OCI-LY3 (cell line): ENCODE measurements at regions not wholly inside any gene's neighbourhood (a gene's known extent, or its start where the extent isn't known, plus 50 kb on each side); places are given as distances from the start of the nearest gene placed in this dataset.
"Not testable (repeated sequence)": the region's sequence is repeated elsewhere in the genome, so short reads cannot be mapped to it uniquely, and the experiment has no call there.

Experiments
- CTCF ChIP-seq: fragments of 200-600, 300-600 bp; sonication (generic); IDR thresholded peaks from 2 replicates; pipeline ENCODE4 v1.5.1; 2014; ENCODE audit warnings: antibody characterized with exemption, low read length, low read depth
- EZH2phosphoT487 ChIP-seq: fragments of 200-600 bp; shearing (Covaris generic); IDR thresholded peaks from 2 replicates; pipeline ENCODE4 v1.6.1; 2018; ENCODE audit warnings: antibody characterized with exemption, mixed run types, low read depth

- not testable (repeated sequence) for TF ChIP-seq CTCF, EZH2phosphoT487
Measured at GRCh38 chr16:16519395-16519794, 140.5 kb downstream of the NPIPA7 start.
